GM12878 (cell line): ENCODE measurements at regions not wholly inside any gene's neighbourhood (a gene's known extent, or its start where the extent isn't known, plus 50 kb on each side); places are given as distances from the start of the nearest gene placed in this dataset.
A peak's percentile ranks its signal among the peaks of the same experiment; 100 is the strongest.

Experiments used
- ATAC-seq: fragments of 200-7000 bp; cut with Tn5 transposase; 3 replicates; pipeline ENCODE4 v1.9.1; 2020; ENCODE audit warnings: mild to moderate bottlenecking, moderate library complexity
- BruUV-seq: library from RNA; stranded (reverse); fragments of 400-500 nt; replicated peaks from 2 replicates; lab custom pipeline; 2021; lab: Mats Ljungman, UMichigan
- CTCF ChIA-PET: fragments of 300-600 bp; sonication (Branson Sonifier 250); formaldehyde crosslinking; extraction: SDS; loops from one replicate; lab custom pipeline; 2021; ENCODE audit warnings: inconsistent platforms; lab: Yijun Ruan, JAX
- POLR2A ChIA-PET: fragments of 350-600 bp; formaldehyde crosslinking; extraction: SDS; loops from one replicate; lab custom pipeline; 2021; ENCODE audit warnings: inconsistent platforms; lab: Charles Lee
- RAD21 ChIA-PET: fragments of 300-600 bp; sonication (Branson Sonifier 250); formaldehyde crosslinking; loops from one replicate; lab custom pipeline; 2023; ENCODE audit warnings: antibody characterized with exemption; ENCODE audit not compliant: unreplicated experiment; lab: Charles Lee
- SMC1A ChIA-PET: fragments of 300-600 bp; sonication (Branson Sonifier 250); formaldehyde crosslinking; loops from one replicate; lab custom pipeline; 2023; ENCODE audit not compliant: unreplicated experiment, uncharacterized antibody; lab: Charles Lee
- DNase-seq: peaks from one replicate; pipeline ENCODE4 v3.0.0-alpha.2; 2011; ENCODE audit warnings: low read depth, low spot score
- FAIRE-seq: peaks from 3 replicates; lab custom pipeline; 2011; peaks lifted over from hg19 to GRCh38; lab: Jason Lieb, UNC
- H2AFZ ChIP-seq: 2 replicates; pipeline ENCODE4 v1.6.0; 2011; ENCODE audit warnings: low read depth, low read length, control low read depth; ENCODE audit not compliant: control insufficient read depth
- H3K27ac ChIP-seq: 2 replicates; pipeline ENCODE4 v1.5.1; 2011; ENCODE audit warnings: control low read depth; ENCODE audit not compliant: control insufficient read depth, insufficient read depth
- H3K27me3 ChIP-seq, 2 experiments: replicated peaks in 1 of 2; 2 replicates each; pipeline versions ENCODE4 v1.6.0 to v1.6.1; 2011; ENCODE audit warnings: low read length in 1 of 2; ENCODE audit not compliant: control insufficient read depth in 2 of 2, insufficient read depth in 2 of 2
- H3K36me3 ChIP-seq, 2 experiments: 2 replicates each; pipeline ENCODE4 v1.5.1; 2011; ENCODE audit warnings: low read length in 1 of 2; ENCODE audit not compliant: control insufficient read depth in 2 of 2, insufficient read depth in 2 of 2
- H3K4me1 ChIP-seq: 2 replicates; pipeline ENCODE4 v1.6.1; 2011; ENCODE audit warnings: mild to moderate bottlenecking, low read length, moderate library complexity, mixed read lengths; ENCODE audit not compliant: control insufficient read depth, insufficient read depth
- H3K4me2 ChIP-seq: 2 replicates; pipeline ENCODE4 v1.6.0; 2011; ENCODE audit warnings: control low read depth; ENCODE audit not compliant: control insufficient read depth, insufficient read depth
- H3K4me3 ChIP-seq: fragments of 200-600 bp; sonication (generic); 2 replicates; pipeline ENCODE4 v1.5.1; 2016
- H3K79me2 ChIP-seq: 2 replicates; pipeline ENCODE4 v1.6.0; 2011; ENCODE audit warnings: low read length; ENCODE audit not compliant: control insufficient read depth, insufficient read depth
- H3K9ac ChIP-seq: 2 replicates; pipeline ENCODE4 v1.8.0; 2011; ENCODE audit warnings: low read length, control low read depth, mixed read lengths; ENCODE audit not compliant: control insufficient read depth, insufficient read depth
- H3K9me3 ChIP-seq: replicated peaks from 3 replicates; pipeline ENCODE4 v1.5.1; 2011; ENCODE audit warnings: mild to moderate bottlenecking, low read length; ENCODE audit not compliant: control insufficient read depth, insufficient read depth
- H4K20me1 ChIP-seq: 2 replicates; pipeline ENCODE4 v1.6.0; 2011; ENCODE audit not compliant: control insufficient read depth, insufficient read depth
- CBX5 ChIP-seq: sonication (generic); IDR thresholded peaks from 2 replicates; pipeline ENCODE4 v1.6.1; 2016; ENCODE audit warnings: low read depth, moderate library complexity, mild to moderate bottlenecking, inconsistent platforms
- EED ChIP-seq: sonication (generic); IDR thresholded peaks from 2 replicates; pipeline ENCODE4 v1.6.1; 2016; ENCODE audit warnings: antibody characterized with exemption, low read depth
- GATAD2B ChIP-seq: fragments of 450-650 bp; conservative IDR thresholded peaks from 2 replicates; pipeline ENCODE4 v1.6.1; 2017; ENCODE audit warnings: low read depth, mild to moderate bottlenecking, moderate library complexity
- HCFC1 ChIP-seq: fragments of 150-350 bp; IDR thresholded peaks from 2 replicates; pipeline ENCODE4 v1.6.1; 2014; ENCODE audit warnings: low read length
- HDGF ChIP-seq: fragments of 450-650 bp; IDR thresholded peaks from 2 replicates; pipeline ENCODE4 v1.6.1; 2016; ENCODE audit warnings: antibody characterized with exemption
- JUNB ChIP-seq: IDR thresholded peaks from 2 replicates; pipeline ENCODE4 v1.6.1; 2016; ENCODE audit warnings: antibody characterized with exemption, mild to moderate bottlenecking
- MEF2A ChIP-seq: IDR thresholded peaks from 2 replicates; pipeline ENCODE4 v1.6.1; 2011; ENCODE audit warnings: low read depth, mild to moderate bottlenecking, low read length, moderate library complexity; ENCODE audit not compliant: insufficient read depth
- NFYA ChIP-seq: IDR thresholded peaks from 2 replicates; pipeline ENCODE4 v1.6.1; 2011; ENCODE audit warnings: low read depth, mild to moderate bottlenecking, low read length, improper control_type of control experiment, borderline replicate concordance
- RBBP5 ChIP-seq: fragments of 200-600 bp; sonication (generic); conservative IDR thresholded peaks from 2 replicates; pipeline ENCODE4 v1.6.1; 2016
- RUNX3 ChIP-seq: IDR thresholded peaks from 2 replicates; pipeline ENCODE4 v1.6.1; 2012; ENCODE audit warnings: low read length, inconsistent platforms
- SRF ChIP-seq, 2 experiments: IDR thresholded peaks; 2 replicates each; pipeline ENCODE4 v1.6.1; 2011; ENCODE audit warnings: low read depth in 2 of 2, low read length in 2 of 2, mild to moderate bottlenecking in 1 of 2, moderate library complexity in 1 of 2
- ZNF24 ChIP-seq: fragments of 450-650 bp; IDR thresholded peaks from 2 replicates; pipeline ENCODE4 v1.6.1; 2017; ENCODE audit warnings: antibody characterized with exemption, mild to moderate bottlenecking
- in situ Hi-C: fragments of 300-500 bp; cut with MboI; formaldehyde crosslinking; loops from 9 replicates; pipeline ENCODE4 v1.14.3; 2018; ENCODE audit warnings: mixed read lengths
- intact Hi-C: fragments of 100-400 bp; cut with micrococcal nuclease; formaldehyde crosslinking; loops from one replicate; pipeline ENCODE4 v1.14.2; 2022; ENCODE audit not compliant: unreplicated experiment
- TF ChIP-seq, protein P1 (sequence below): fragments of 450-650 bp; IDR thresholded peaks from 2 replicates; pipeline ENCODE4 v1.6.1; 2014; ENCODE audit warnings: mild to moderate bottlenecking
- TF ChIP-seq, protein P2 (sequence below): IDR thresholded peaks from 2 replicates; pipeline ENCODE4 v1.6.1; 2012; ENCODE audit warnings: low read length, inconsistent platforms
- TF ChIP-seq, protein P3 (sequence below): IDR thresholded peaks from 2 replicates; pipeline ENCODE4 v1.6.1; 2012; ENCODE audit warnings: low read depth, low read length, improper control_type of control experiment
- TF ChIP-seq, protein P4 (sequence below): fragments of 450-650 bp; IDR thresholded peaks from 2 replicates; pipeline ENCODE4 v1.6.1; 2017; ENCODE audit warnings: mild to moderate bottlenecking, moderate library complexity

DNA sequence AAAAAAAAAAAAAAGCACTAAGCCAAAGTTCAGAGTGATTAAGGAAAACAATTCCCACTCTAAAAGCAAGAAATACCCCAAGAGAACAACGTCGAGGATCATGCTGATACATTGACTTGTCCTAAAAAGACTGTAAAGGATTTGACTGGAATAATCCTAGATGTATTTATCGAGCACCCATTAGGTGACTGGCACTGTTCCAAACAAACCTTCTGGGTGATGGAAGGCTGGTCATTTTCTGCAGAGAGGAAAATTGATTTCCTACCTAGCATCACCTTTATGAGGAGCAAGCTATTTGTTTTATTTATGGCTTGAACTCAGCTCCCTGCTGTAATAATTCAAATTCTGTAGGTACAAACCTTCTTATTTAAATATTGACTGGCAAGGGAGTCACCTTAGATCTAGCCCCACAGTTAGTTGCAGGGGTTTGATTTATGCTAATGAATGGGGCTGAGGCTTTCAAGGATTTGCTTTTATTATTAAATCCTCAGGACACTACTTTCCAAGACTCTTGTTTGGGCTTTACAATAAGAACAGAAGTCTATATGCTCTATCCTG lies 471.0 kb downstream of the OLFM4 start (continued):
- TF ChIP-seq NFYA: no peak
- no peak for TF ChIP-seq HCFC1

DNA sequence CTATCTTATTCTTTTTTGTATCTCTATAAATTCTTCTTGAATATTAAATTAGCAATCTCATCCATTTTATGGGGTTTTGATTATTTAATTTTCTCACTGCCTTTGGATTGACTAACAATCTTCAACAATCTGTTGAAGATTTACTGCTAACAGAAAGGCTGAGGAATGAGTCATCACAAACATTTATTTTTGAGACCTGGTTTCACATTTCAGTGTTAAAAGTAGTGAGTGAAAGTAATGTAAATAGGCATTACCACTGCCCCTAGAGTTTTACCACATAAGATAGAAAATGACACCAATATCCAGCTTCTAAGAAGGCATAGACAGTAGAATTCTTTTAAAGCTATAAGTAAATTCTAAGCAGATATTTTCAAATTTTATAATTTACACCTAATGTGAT lies 472.8 kb downstream of the OLFM4 start:
- ChIA-PET RAD21 (no interaction called here), CTCF (no interaction called here)
- no peaks in the 10 kb centered on the region for H3K4me1 ChIP-seq
- H3K4me2 ChIP-seq: no peak overlapping the region
- no peaks in the 10 kb centered on the region for H3K9me3 ChIP-seq
- in situ Hi-C loops (no loop called here), intact Hi-C loops (no loop called here)
- peak; percentile 66 for ATAC-seq
- no peak overlapping the region for H3K9ac ChIP-seq
- FAIRE-seq: no peak
- H3K27me3 ChIP-seq: no peaks in the 10 kb centered on the region
- H4K20me1 ChIP-seq: no peaks in the 10 kb centered on the region
- no peak overlapping the region for H3K27ac ChIP-seq
- TF ChIP-seq ZNF24: no peak
- no peak for TF ChIP-seq EED
- TF ChIP-seq, protein P1, sequence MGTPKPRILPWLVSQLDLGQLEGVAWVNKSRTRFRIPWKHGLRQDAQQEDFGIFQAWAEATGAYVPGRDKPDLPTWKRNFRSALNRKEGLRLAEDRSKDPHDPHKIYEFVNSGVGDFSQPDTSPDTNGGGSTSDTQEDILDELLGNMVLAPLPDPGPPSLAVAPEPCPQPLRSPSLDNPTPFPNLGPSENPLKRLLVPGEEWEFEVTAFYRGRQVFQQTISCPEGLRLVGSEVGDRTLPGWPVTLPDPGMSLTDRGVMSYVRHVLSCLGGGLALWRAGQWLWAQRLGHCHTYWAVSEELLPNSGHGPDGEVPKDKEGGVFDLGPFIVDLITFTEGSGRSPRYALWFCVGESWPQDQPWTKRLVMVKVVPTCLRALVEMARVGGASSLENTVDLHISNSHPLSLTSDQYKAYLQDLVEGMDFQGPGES: no peak
- TF ChIP-seq, protein P2, sequence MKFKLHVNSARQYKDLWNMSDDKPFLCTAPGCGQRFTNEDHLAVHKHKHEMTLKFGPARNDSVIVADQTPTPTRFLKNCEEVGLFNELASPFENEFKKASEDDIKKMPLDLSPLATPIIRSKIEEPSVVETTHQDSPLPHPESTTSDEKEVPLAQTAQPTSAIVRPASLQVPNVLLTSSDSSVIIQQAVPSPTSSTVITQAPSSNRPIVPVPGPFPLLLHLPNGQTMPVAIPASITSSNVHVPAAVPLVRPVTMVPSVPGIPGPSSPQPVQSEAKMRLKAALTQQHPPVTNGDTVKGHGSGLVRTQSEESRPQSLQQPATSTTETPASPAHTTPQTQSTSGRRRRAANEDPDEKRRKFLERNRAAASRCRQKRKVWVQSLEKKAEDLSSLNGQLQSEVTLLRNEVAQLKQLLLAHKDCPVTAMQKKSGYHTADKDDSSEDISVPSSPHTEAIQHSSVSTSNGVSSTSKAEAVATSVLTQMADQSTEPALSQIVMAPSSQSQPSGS: 0 out of 2 replicates have a peak, but pooled peaks have one; percentile 42
- TF ChIP-seq RUNX3: peak; percentile 42; the same call in 1 of the 2 replicates
- TF ChIP-seq JUNB: peak; percentile 24; the same call in 1 of the 2 replicates
- TF ChIP-seq GATAD2B: no peak
- no peak for TF ChIP-seq SRF (IDR thresholded peaks at IDR 0.05; ENCODE audit: low read depth in 2 of 2, low read length in 2 of 2)
- no peak for TF ChIP-seq CBX5
- no peak for TF ChIP-seq HDGF
- 0 out of 2 replicates have a peak, but pooled peaks have one; percentile 23 for TF ChIP-seq MEF2A
- TF ChIP-seq, protein P3, sequence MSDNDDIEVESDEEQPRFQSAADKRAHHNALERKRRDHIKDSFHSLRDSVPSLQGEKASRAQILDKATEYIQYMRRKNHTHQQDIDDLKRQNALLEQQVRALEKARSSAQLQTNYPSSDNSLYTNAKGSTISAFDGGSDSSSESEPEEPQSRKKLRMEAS: no peak
- TF ChIP-seq, protein P4, sequence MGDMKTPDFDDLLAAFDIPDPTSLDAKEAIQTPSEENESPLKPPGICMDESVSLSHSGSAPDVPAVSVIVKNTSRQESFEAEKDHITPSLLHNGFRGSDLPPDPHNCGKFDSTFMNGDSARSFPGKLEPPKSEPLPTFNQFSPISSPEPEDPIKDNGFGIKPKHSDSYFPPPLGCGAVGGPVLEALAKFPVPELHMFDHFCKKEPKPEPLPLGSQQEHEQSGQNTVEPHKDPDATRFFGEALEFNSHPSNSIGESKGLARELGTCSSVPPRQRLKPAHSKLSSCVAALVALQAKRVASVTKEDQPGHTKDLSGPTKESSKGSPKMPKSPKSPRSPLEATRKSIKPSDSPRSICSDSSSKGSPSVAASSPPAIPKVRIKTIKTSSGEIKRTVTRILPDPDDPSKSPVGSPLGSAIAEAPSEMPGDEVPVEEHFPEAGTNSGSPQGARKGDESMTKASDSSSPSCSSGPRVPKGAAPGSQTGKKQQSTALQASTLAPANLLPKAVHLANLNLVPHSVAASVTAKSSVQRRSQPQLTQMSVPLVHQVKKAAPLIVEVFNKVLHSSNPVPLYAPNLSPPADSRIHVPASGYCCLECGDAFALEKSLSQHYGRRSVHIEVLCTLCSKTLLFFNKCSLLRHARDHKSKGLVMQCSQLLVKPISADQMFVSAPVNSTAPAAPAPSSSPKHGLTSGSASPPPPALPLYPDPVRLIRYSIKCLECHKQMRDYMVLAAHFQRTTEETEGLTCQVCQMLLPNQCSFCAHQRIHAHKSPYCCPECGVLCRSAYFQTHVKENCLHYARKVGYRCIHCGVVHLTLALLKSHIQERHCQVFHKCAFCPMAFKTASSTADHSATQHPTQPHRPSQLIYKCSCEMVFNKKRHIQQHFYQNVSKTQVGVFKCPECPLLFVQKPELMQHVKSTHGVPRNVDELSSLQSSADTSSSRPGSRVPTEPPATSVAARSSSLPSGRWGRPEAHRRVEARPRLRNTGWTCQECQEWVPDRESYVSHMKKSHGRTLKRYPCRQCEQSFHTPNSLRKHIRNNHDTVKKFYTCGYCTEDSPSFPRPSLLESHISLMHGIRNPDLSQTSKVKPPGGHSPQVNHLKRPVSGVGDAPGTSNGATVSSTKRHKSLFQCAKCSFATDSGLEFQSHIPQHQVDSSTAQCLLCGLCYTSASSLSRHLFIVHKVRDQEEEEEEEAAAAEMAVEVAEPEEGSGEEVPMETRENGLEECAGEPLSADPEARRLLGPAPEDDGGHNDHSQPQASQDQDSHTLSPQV: no peak
- TF ChIP-seq RBBP5: no peak
- TF ChIP-seq, all 136 proteins: peak for 4
- H2AFZ ChIP-seq: no peak overlapping the region
- BruUV-seq: no TSS peak
- POLR2A ChIA-PET: no interaction called here
- DNase-seq: no peak
- no peaks in the 10 kb centered on the region for H3K36me3 ChIP-seq
- H3K79me2 ChIP-seq: no peaks in the 10 kb centered on the region
- SMC1A ChIA-PET: interaction anchor here (0.8 kb wide), 1 partner anchor 112 kb away, joined by 3 read pairs; no protein-coding TSS in a partner anchor
- H3K4me3 ChIP-seq: no peak overlapping the region
